SK-N-SH treated with all-trans-retinoic acid at 6 μM for 48 hours (cell line): ENCODE measurements at regions not wholly inside any gene's neighbourhood (a gene's known extent, or its start where the extent isn't known, plus 50 kb on each side); places are given as distances from the start of the nearest gene placed in this dataset.
A peak's percentile ranks its signal among the peaks of the same experiment; 100 is the strongest.

ENCODE experiments used
- ATAC-seq: fragments of 200-7000 bp; cut with Tn5 transposase; 3 replicates; pipeline ENCODE4 v1.9.1; 2020; ENCODE audit warnings: mild to moderate bottlenecking, moderate library complexity
- ARNTL ChIP-seq: fragments of 450-650 bp; formaldehyde crosslinking; IDR thresholded peaks from 2 replicates; pipeline ENCODE4 v1.5.0; 2020; ENCODE audit warnings: low read depth, mild to moderate bottlenecking, moderate library complexity, borderline replicate concordance
- BACH2 ChIP-seq: fragments of 250-450 bp; sonication (Bioruptor Pico); IDR thresholded peaks from 2 replicates; pipeline ENCODE4 v1.9.0; 2021; ENCODE audit warnings: mild to moderate bottlenecking, borderline replicate concordance
- CSDC2 ChIP-seq: fragments of 250-450 bp; sonication (Bioruptor Pico); IDR thresholded peaks from 2 replicates; pipeline ENCODE4 v1.5.0; 2020; ENCODE audit warnings: mild to moderate bottlenecking, moderate library complexity
- CSRNP3 ChIP-seq: fragments of 250-450 bp; sonication (Bioruptor Pico); IDR thresholded peaks from 2 replicates; pipeline ENCODE4 v1.5.1; 2021; ENCODE audit warnings: mild to moderate bottlenecking, moderate library complexity
- ESRRG ChIP-seq: fragments of 250-450 bp; sonication (Bioruptor Pico); IDR thresholded peaks from 2 replicates; pipeline ENCODE4 v1.6.1; 2021; ENCODE audit warnings: mild to moderate bottlenecking
- GLIS3 ChIP-seq: fragments of 250-450 bp; sonication (Bioruptor Pico); IDR thresholded peaks from 2 replicates; pipeline ENCODE4 v1.5.0; 2020; ENCODE audit warnings: mild to moderate bottlenecking, moderate library complexity
- ISL1 ChIP-seq: fragments of 250-450 bp; sonication (Bioruptor Pico); IDR thresholded peaks from 2 replicates; pipeline ENCODE4 v2.1.2; 2022; ENCODE audit warnings: mild to moderate bottlenecking, moderate library complexity
- OSR1 ChIP-seq: fragments of 250-450 bp; sonication (Bioruptor Pico); IDR thresholded peaks from 2 replicates; pipeline ENCODE4 v1.8.0; 2022; ENCODE audit warnings: moderate library complexity, mild to moderate bottlenecking, inconsistent platforms
- PATZ1 ChIP-seq: fragments of 250-450 bp; sonication (Bioruptor Pico); IDR thresholded peaks from 2 replicates; pipeline ENCODE4 v1.8.0; 2020; ENCODE audit warnings: mild to moderate bottlenecking, moderate library complexity, borderline replicate concordance
- POU6F1 ChIP-seq: fragments of 250-450 bp; sonication (Bioruptor Pico); IDR thresholded peaks from 2 replicates; pipeline ENCODE4 v1.8.0; 2021; ENCODE audit warnings: low read depth, mild to moderate bottlenecking, moderate library complexity, borderline replicate concordance
- PPARA ChIP-seq: fragments of 250-450 bp; sonication (Bioruptor Pico); IDR thresholded peaks from 2 replicates; pipeline ENCODE4 v1.5.0; 2020; ENCODE audit warnings: mild to moderate bottlenecking, borderline replicate concordance
- TOX ChIP-seq: fragments of 250-450 bp; sonication (Bioruptor Pico); IDR thresholded peaks from 2 replicates; pipeline ENCODE4 v1.8.0; 2021; ENCODE audit warnings: mild to moderate bottlenecking, moderate library complexity, borderline replicate concordance
- TSHZ2 ChIP-seq: fragments of 250-450 bp; sonication (Bioruptor Pico); IDR thresholded peaks from 2 replicates; pipeline ENCODE4 v1.5.0; 2020; ENCODE audit warnings: mild to moderate bottlenecking, moderate library complexity
- ZFP3 ChIP-seq: fragments of 250-450 bp; sonication (Bioruptor Pico); IDR thresholded peaks from 2 replicates; pipeline ENCODE4 v1.5.0; 2020; ENCODE audit warnings: mild to moderate bottlenecking, moderate library complexity
- ZFP30 ChIP-seq: fragments of 450-650 bp; formaldehyde crosslinking; IDR thresholded peaks from 2 replicates; pipeline ENCODE4 v1.5.0; 2022; ENCODE audit warnings: mild to moderate bottlenecking, moderate library complexity
- ZNF565 ChIP-seq: fragments of 450-650 bp; formaldehyde crosslinking; conservative IDR thresholded peaks from 2 replicates; pipeline ENCODE4 v1.5.0; 2020; ENCODE audit warnings: low read depth, mild to moderate bottlenecking, moderate library complexity
- ZNF8 ChIP-seq: fragments of 450-650 bp; formaldehyde crosslinking; IDR thresholded peaks from 2 replicates; pipeline ENCODE4 v1.5.0; 2020; ENCODE audit warnings: mild to moderate bottlenecking, moderate library complexity

GRCh38 chr10:35855155-35855947, 213.3 kb upstream of the FZD8 start:
- ATAC-seq: peak; percentile 49
- no peak for TF ChIP-seq PATZ1 (CRISPR knock-in tag)
- TF ChIP-seq TOX (CRISPR knock-in tag): no peak
- no peak for TF ChIP-seq ARNTL (CRISPR knock-in tag)
- no peak for TF ChIP-seq GLIS3
- TF ChIP-seq ZFP30 (CRISPR knock-in tag): no peak
- TF ChIP-seq ZNF8 (CRISPR knock-in tag): no peak
- TF ChIP-seq ESRRG (CRISPR knock-in tag): no peak
- TF ChIP-seq OSR1 (CRISPR knock-in tag): no peak
- TF ChIP-seq CSRNP3 (CRISPR knock-in tag): no peak
- no peak for TF ChIP-seq TSHZ2 (CRISPR knock-in tag)
- TF ChIP-seq PPARA (CRISPR knock-in tag): no peak
- TF ChIP-seq CSDC2 (CRISPR knock-in tag): no peak
- TF ChIP-seq, all 23 proteins: peak for 0

- ATAC-seq: peak; percentile 96
- TF ChIP-seq CSDC2 (CRISPR knock-in tag) (no peak), ZFP3 (no peak), ISL1 (no peak)
Measured at GRCh38 chr10:35854661-35855060, 212.6 kb upstream of the FZD8 start.

GRCh38 chr10:35852721-35853120, 210.6 kb upstream of the FZD8 start:
- ATAC-seq: no peak
- TF ChIP-seq POU6F1 (CRISPR knock-in tag): no peak
- TF ChIP-seq ESRRG (CRISPR knock-in tag): no peak
- no peak for TF ChIP-seq ZNF8 (CRISPR knock-in tag)
- no peak for TF ChIP-seq ZNF565 (CRISPR knock-in tag)
- TF ChIP-seq ZFP30 (CRISPR knock-in tag): no peak
- TF ChIP-seq BACH2 (CRISPR knock-in tag): no peak
- TF ChIP-seq TOX (CRISPR knock-in tag): no peak
- TF ChIP-seq CSRNP3 (CRISPR knock-in tag): no peak

- no peak for TF ChIP-seq OSR1 (CRISPR knock-in tag)
- no peak for TF ChIP-seq TOX (CRISPR knock-in tag)
- TF ChIP-seq PPARA (CRISPR knock-in tag): no peak
- TF ChIP-seq CSRNP3 (CRISPR knock-in tag): no peak
- no peak for ATAC-seq
Measured at GRCh38 chr10:35848412-35848811, 206.3 kb upstream of the FZD8 start.
